Caco-2 (cell line): ENCODE measurements at regions not wholly inside any gene's neighbourhood (a gene's known extent, or its start where the extent isn't known, plus 50 kb on each side); places are given as distances from the start of the nearest gene placed in this dataset.

Experiments
- BruUV-seq: library from RNA; stranded (reverse); fragments of 400-500 nt; replicated peaks from 2 replicates; lab custom pipeline; 2021; lab: Mats Ljungman, UMichigan
- CTCF ChIA-PET: fragments of 300-600 bp; sonication (Branson Sonifier 250); formaldehyde crosslinking; loops from one replicate; lab custom pipeline; 2022; ENCODE audit warnings: antibody characterized with exemption; lab: Charles Lee
- POLR2A ChIA-PET: fragments of 300-600 bp; sonication (Branson Sonifier 250); formaldehyde crosslinking; loops from one replicate; lab custom pipeline; 2022; ENCODE audit warnings: antibody characterized with exemption; lab: Charles Lee
- DNase-seq, 2 experiments: peaks; one replicate each; pipeline versions ENCODE4 v3.0.0 to v3.0.0-alpha.2; 2020 to 2022
- H3K27me3 ChIP-seq: replicated peaks from 2 replicates; pipeline ENCODE4 v1.6.0; 2011; ENCODE audit warnings: low read length; ENCODE audit not compliant: control insufficient read depth, insufficient read depth
- H3K36me3 ChIP-seq: 2 replicates; pipeline ENCODE4 v1.5.1; 2011; ENCODE audit warnings: low read length; ENCODE audit not compliant: control insufficient read depth, insufficient read depth
- H3K4me1 ChIP-seq: fragments of 250-450 bp; sonication (Bioruptor Pico); 2 replicates; pipeline ENCODE4 v1.5.1; 2020; ENCODE audit warnings: mild to moderate bottlenecking
- H3K4me3 ChIP-seq: 2 replicates; pipeline ENCODE4 v1.5.1; 2011; ENCODE audit warnings: low read depth, mild to moderate bottlenecking, control low read depth, low read length
- H3K9me3 ChIP-seq: fragments of 250-450 bp; sonication (Bioruptor Pico); 2 replicates; pipeline ENCODE4 v1.5.1; 2020; ENCODE audit warnings: mild to moderate bottlenecking, moderate library complexity
- H3K27ac Mint-ChIP-seq: one replicate; pipeline ENCODE4 v1.8.0; 2022; ENCODE audit warnings: mixed read lengths; ENCODE audit not compliant: unreplicated experiment
- H3K27me3 Mint-ChIP-seq: one replicate; pipeline ENCODE4 v1.8.0; 2022; ENCODE audit warnings: mixed read lengths; ENCODE audit not compliant: insufficient read depth, unreplicated experiment
- H3K36me3 Mint-ChIP-seq: one replicate; pipeline ENCODE4 v1.8.0; 2022; ENCODE audit warnings: mild to moderate bottlenecking, mixed read lengths; ENCODE audit not compliant: insufficient read depth, unreplicated experiment
- H3K4me1 Mint-ChIP-seq: one replicate; pipeline ENCODE4 v1.8.0; 2022; ENCODE audit warnings: low read depth, mixed read lengths; ENCODE audit not compliant: unreplicated experiment
- H3K4me3 Mint-ChIP-seq: one replicate; pipeline ENCODE4 v1.8.0; 2022; ENCODE audit warnings: mild to moderate bottlenecking, moderate library complexity, mixed read lengths; ENCODE audit not compliant: unreplicated experiment
- H3K9me3 Mint-ChIP-seq: one replicate; pipeline ENCODE4 v1.8.0; 2022; ENCODE audit warnings: mixed read lengths; ENCODE audit not compliant: unreplicated experiment
- CTCF ChIP-seq, 2 experiments: fragments of 200-600 bp in 1 of 2; IDR thresholded peaks; 1 replicate in 1 of 2; 2 replicates in 1 of 2; pipeline versions ENCODE4 v1.5.1 to v1.8.0; 2011 to 2022; ENCODE audit warnings: antibody characterized with exemption in 1 of 2, control low read depth in 1 of 2, inconsistent platforms in 1 of 2, low read depth in 1 of 2, low read length in 1 of 2, mild to moderate bottlenecking in 1 of 2, moderate library complexity in 1 of 2; ENCODE audit not compliant: insufficient read depth in 1 of 2, severe bottlenecking in 1 of 2, unreplicated experiment in 1 of 2
- intact Hi-C: fragments of 100-400 bp; cut with micrococcal nuclease; formaldehyde crosslinking; loops from one replicate; pipeline ENCODE4 v1.10.0; 2022; ENCODE audit not compliant: unreplicated experiment

GRCh38 chr14:53596853-53597525, 359.6 kb downstream of the BMP4 start:
- POLR2A ChIA-PET, result no interaction called here
- H3K27me3 Mint-ChIP-seq, result no peaks in the 10 kb centered on the region
- BruUV-seq, result no TSS peak

GRCh38 chr14:53591816-53592215, 364.8 kb downstream of the BMP4 start:
- no peak for TF ChIP-seq CTCF (IDR thresholded peaks at IDR 0.05; ENCODE audit: insufficient read depth in 1 of 2, low read depth in 1 of 2, low read length in 1 of 2, severe bottlenecking in 1 of 2, unreplicated experiment in 1 of 2)
- Histone ChIP-seq H3K9me3 (no peaks in the 10 kb centered on the region), H3K36me3 (no peaks in the 10 kb centered on the region), H3K27me3 (no peaks in the 10 kb centered on the region), H3K4me3 (no peak overlapping the region), H3K4me1 (no peaks in the 10 kb centered on the region)
- BruUV-seq, result no TSS peak
- Mint-ChIP-seq H3K27ac (no peak overlapping the region), H3K4me1 (peaks cover 8% of the 10 kb centered on the region), H3K9me3 (no peaks in the 10 kb centered on the region), H3K4me3 (no peak overlapping the region), H3K27me3 (no peaks in the 10 kb centered on the region), H3K36me3 (no peaks in the 10 kb centered on the region)
- POLR2A ChIA-PET, result no interaction called here
- intact Hi-C loops, result no loop called here
- DNase-seq, result no peak
- CTCF ChIA-PET, result no interaction called here

More at GRCh38 chr14:53596853-53597525, 359.6 kb downstream of the BMP4 start:
- Histone ChIP-seq H3K36me3 (no peaks in the 10 kb centered on the region), H3K4me3 (no peak overlapping the region), H3K4me1 (peaks cover 22% of the 10 kb centered on the region), H3K9me3 (no peaks in the 10 kb centered on the region), H3K27me3 (no peaks in the 10 kb centered on the region)
- peaks cover 16% of the 10 kb centered on the region for H3K4me1 Mint-ChIP-seq
- DNase-seq, result no peak
- CTCF ChIA-PET, result no interaction called here
- no peaks in the 10 kb centered on the region for H3K9me3 Mint-ChIP-seq
- no peak overlapping the region for H3K27ac Mint-ChIP-seq
- intact Hi-C loops, result no loop called here
- TF ChIP-seq CTCF (IDR thresholded peaks at IDR 0.05; ENCODE audit: insufficient read depth in 1 of 2, low read depth in 1 of 2, low read length in 1 of 2, severe bottlenecking in 1 of 2, unreplicated experiment in 1 of 2), result no peak
- H3K36me3 Mint-ChIP-seq, result no peaks in the 10 kb centered on the region
- H3K4me3 Mint-ChIP-seq, result no peak overlapping the region

- Histone ChIP-seq H3K4me3 (no peak overlapping the region), H3K36me3 (no peaks in the 10 kb centered on the region), H3K9me3 (no peaks in the 10 kb centered on the region), H3K27me3 (no peaks in the 10 kb centered on the region), H3K4me1 (peaks cover 3% of the 10 kb centered on the region; the same call in 1 of the 2 replicates)
- DNase-seq, result no peak
- CTCF ChIA-PET, result no interaction called here
- TF ChIP-seq CTCF (IDR thresholded peaks at IDR 0.05; ENCODE audit: insufficient read depth in 1 of 2, low read depth in 1 of 2, low read length in 1 of 2, severe bottlenecking in 1 of 2, unreplicated experiment in 1 of 2), result no peak
- intact Hi-C loops, result no loop called here
- no peaks in the 10 kb centered on the region for H3K27me3 Mint-ChIP-seq
- no peaks in the 10 kb centered on the region for H3K9me3 Mint-ChIP-seq
- H3K4me1 Mint-ChIP-seq, result no peaks in the 10 kb centered on the region
- H3K4me3 Mint-ChIP-seq, result no peak overlapping the region
- H3K27ac Mint-ChIP-seq, result no peak overlapping the region
- no TSS peak for BruUV-seq
- no peaks in the 10 kb centered on the region for H3K36me3 Mint-ChIP-seq
- POLR2A ChIA-PET, result no interaction called here
These were observed 375.1 kb downstream of the BMP4 start for GRCh38 chr14:53581504-53581903.
